ENCODE measurements at regions not wholly inside any gene's neighbourhood (a gene's known extent, or its start where the extent isn't known, plus 50 kb on each side); places are given as distances from the start of the nearest gene placed in this dataset.

- Histone ChIP-seq H3K27ac (no peak overlapping the region), H3K27me3 (no peaks in the 10 kb centered on the region), H3K9me3 (no peaks in the 10 kb centered on the region), H3K36me3 (no peaks in the 10 kb centered on the region), H3K4me1 (no peaks in the 10 kb centered on the region), H3K4me3 (no peak overlapping the region)
- TF ChIP-seq POLR2AphosphoS5 (IDR thresholded peaks at IDR 0.05), result no peak
- TF ChIP-seq CTCF (IDR thresholded peaks at IDR 0.05), result no peak
- no peak for TF ChIP-seq EP300 (IDR thresholded peaks at IDR 0.05)
- TF ChIP-seq POLR2A (IDR thresholded peaks at IDR 0.05), result no peak
- intact Hi-C loops (cut with DNase I), result no loop called here
- 86% methylated on average over 1 of the region's 1 CpG for WGBS, 2 donors
- no peak for DNase-seq
Measured at GRCh38 chr22:34880662-34881061, 185.3 kb upstream of the ISX start.

GRCh38 chr22:34881453-34881852, 184.5 kb upstream of the ISX start:
- Histone ChIP-seq H3K27me3 (no peaks in the 10 kb centered on the region), H3K9me3 (no peaks in the 10 kb centered on the region), H3K27ac (no peak overlapping the region), H3K4me3 (no peak overlapping the region), H3K4me1 (no peaks in the 10 kb centered on the region), H3K36me3 (no peaks in the 10 kb centered on the region)
- no peak for TF ChIP-seq EP300 (IDR thresholded peaks at IDR 0.05)
- no peak for TF ChIP-seq POLR2A (IDR thresholded peaks at IDR 0.05)
- no peak for TF ChIP-seq POLR2AphosphoS5 (IDR thresholded peaks at IDR 0.05)
- TF ChIP-seq CTCF (IDR thresholded peaks at IDR 0.05), result no peak
- intact Hi-C loops (cut with DNase I), result no loop called here
- no peak for DNase-seq
- 85 to 89% methylated on average over 2 of the region's 2 CpGs for WGBS, 2 donors

- no peak for DNase-seq
- no peak overlapping the region for H3K4me3 ChIP-seq
- no peak for TF ChIP-seq CTCF (IDR thresholded peaks at IDR 0.05)
- TF ChIP-seq EP300 (IDR thresholded peaks at IDR 0.05), result no peak
- TF ChIP-seq POLR2AphosphoS5 (IDR thresholded peaks at IDR 0.05), result no peak
- no peak for TF ChIP-seq POLR2A (IDR thresholded peaks at IDR 0.05)
- no peak overlapping the region for H3K27ac ChIP-seq
- intact Hi-C loops (cut with DNase I), result no loop called here
- 92 to 94% methylated on average over 3 of the region's 3 CpGs for WGBS, 2 donors
- H3K36me3 ChIP-seq, result no peaks in the 10 kb centered on the region
- H3K9me3 ChIP-seq, result peaks cover 0 to 8% (median 2%) of the 10 kb centered on the region in 4 donors
- no peaks in the 10 kb centered on the region for H3K27me3 ChIP-seq
- H3K4me1 ChIP-seq, result no peaks in the 10 kb centered on the region
Measured at GRCh38 chr22:34885852-34886251, 180.1 kb upstream of the ISX start.

- no peaks in the 10 kb centered on the region for H3K27me3 ChIP-seq
- no peak overlapping the region for H3K4me3 ChIP-seq
- H3K36me3 ChIP-seq, result no peaks in the 10 kb centered on the region
- no peak overlapping the region for H3K27ac ChIP-seq
- TF ChIP-seq POLR2A (IDR thresholded peaks at IDR 0.05) (no peak), EP300 (IDR thresholded peaks at IDR 0.05) (no peak), CTCF (IDR thresholded peaks at IDR 0.05) (no peak), POLR2AphosphoS5 (IDR thresholded peaks at IDR 0.05) (no peak)
- WGBS, 2 donors, result 92 to 95% methylated on average over 2 of the region's 2 CpGs
- H3K4me1 ChIP-seq, result no peaks in the 10 kb centered on the region
- intact Hi-C loops (cut with DNase I), result no loop called here
- peaks cover 0 to 8% (median 2%) of the 10 kb centered on the region in 4 donors for H3K9me3 ChIP-seq
- no peak for DNase-seq
Measured at GRCh38 chr22:34886391-34886790, 179.6 kb upstream of the ISX start.

- Histone ChIP-seq H3K4me3 (no peak overlapping the region), H3K27me3 (no peaks in the 10 kb centered on the region), H3K36me3 (no peaks in the 10 kb centered on the region), H3K9me3 (peaks cover 0 to 8% (median 2%) of the 10 kb centered on the region in 4 donors), H3K4me1 (no peaks in the 10 kb centered on the region), H3K27ac (no peak overlapping the region)
- no peak for TF ChIP-seq EP300 (IDR thresholded peaks at IDR 0.05)
- no peak for DNase-seq
- intact Hi-C loops (cut with DNase I), result no loop called here
- WGBS, 2 donors, result 73 to 75% methylated on average over 1 of the region's 1 CpG
Measured at GRCh38 chr22:34886812-34887211, 179.1 kb upstream of the ISX start.
